8988T (cell line): ENCODE measurements at regions not wholly inside any gene's neighbourhood (a gene's known extent, or its start where the extent isn't known, plus 50 kb on each side); places are given as distances from the start of the nearest gene placed in this dataset.

Experiments
- DNase-seq: peaks from one replicate; pipeline ENCODE4 v3.0.0; 2011

- DNase-seq: no peak
Measured at GRCh38 chr20:60652615-60653014, 599.4 kb upstream of the CDH4 start.

- DNase-seq: no peak
Measured at GRCh38 chr20:60653111-60653845, 598.8 kb upstream of the CDH4 start.

- DNase-seq: no peak
Measured at GRCh38 chr20:60658681-60659080, 593.4 kb upstream of the CDH4 start.

- no peak for DNase-seq
Measured at GRCh38 chr20:60659240-60659639, 592.8 kb upstream of the CDH4 start.

- no peak for DNase-seq
Measured at GRCh38 chr20:60662307-60662706, 589.8 kb upstream of the CDH4 start.

GRCh38 chr20:60664106-60664505, 588.0 kb upstream of the CDH4 start:
- no peak for DNase-seq

- no peak for DNase-seq
Measured at GRCh38 chr20:60667641-60668040, 584.4 kb upstream of the CDH4 start.

GRCh38 chr20:60669211-60669610, 582.9 kb upstream of the CDH4 start:
- no peak for DNase-seq

- DNase-seq: no peak
Measured at GRCh38 chr20:60676011-60676410, 576.0 kb upstream of the CDH4 start.

- DNase-seq: no peak
Measured at GRCh38 chr20:60677819-60678218, 574.2 kb upstream of the CDH4 start.

GRCh38 chr20:60680554-60680953, 571.5 kb upstream of the CDH4 start:
- DNase-seq: no peak

GRCh38 chr20:60687213-60687612, 564.8 kb upstream of the CDH4 start:
- DNase-seq: no peak

GRCh38 chr20:60690771-60691170, 561.3 kb upstream of the CDH4 start:
- DNase-seq: no peak

GRCh38 chr20:60691966-60692615, 560.0 kb upstream of the CDH4 start:
- DNase-seq: no peak

- no peak for DNase-seq
Measured at GRCh38 chr20:60693496-60694133, 558.4 kb upstream of the CDH4 start.

- no peak for DNase-seq
Measured at GRCh38 chr20:60694763-60695162, 557.3 kb upstream of the CDH4 start.

GRCh38 chr20:60695226-60696000, 556.6 kb upstream of the CDH4 start:
- no peak for DNase-seq

GRCh38 chr20:60697252-60697651, 554.8 kb upstream of the CDH4 start:
- DNase-seq: no peak

- DNase-seq: no peak
Measured at GRCh38 chr20:60700728-60701127, 551.3 kb upstream of the CDH4 start.

GRCh38 chr20:60704147-60704546, 547.9 kb upstream of the CDH4 start:
- no peak for DNase-seq

- no peak for DNase-seq
Measured at GRCh38 chr20:60713396-60713795, 538.7 kb upstream of the CDH4 start.

- no peak for DNase-seq
Measured at GRCh38 chr20:60715172-60715571, 536.9 kb upstream of the CDH4 start.

GRCh38 chr20:60718743-60719480, 533.1 kb upstream of the CDH4 start:
- DNase-seq: no peak
